ENCODE measurements at regions not wholly inside any gene's neighbourhood (a gene's known extent, or its start where the extent isn't known, plus 50 kb on each side); places are given as distances from the start of the nearest gene placed in this dataset.

GRCh38 chr7:131190146-131190545, 137.5 kb upstream of the MKLN1 start:
- DNase-seq = no peak

- no peak for DNase-seq
These were observed 137.1 kb upstream of the MKLN1 start for GRCh38 chr7:131190581-131190980.

- DNase-seq = no peak
These were observed 133.4 kb upstream of the MKLN1 start for GRCh38 chr7:131194070-131194865.

- DNase-seq = no peak
These were observed 130.9 kb upstream of the MKLN1 start for GRCh38 chr7:131196803-131197202.

- no peak for DNase-seq
These were observed 129.6 kb upstream of the MKLN1 start for GRCh38 chr7:131197920-131198615.

GRCh38 chr7:131202451-131202850, 125.2 kb upstream of the MKLN1 start:
- no peak for DNase-seq

GRCh38 chr7:131203291-131203976, 124.2 kb upstream of the MKLN1 start:
- no peak for DNase-seq

GRCh38 chr7:131208777-131209176, 118.9 kb upstream of the MKLN1 start:
- DNase-seq = no peak

- no peak for DNase-seq
These were observed 117.1 kb upstream of the MKLN1 start for GRCh38 chr7:131210618-131211017.

GRCh38 chr7:131211500-131211899, 116.2 kb upstream of the MKLN1 start:
- DNase-seq = no peak

- no peak for DNase-seq
These were observed 115.6 kb upstream of the MKLN1 start for GRCh38 chr7:131212114-131212513.

GRCh38 chr7:131218727-131219128, 108.9 kb upstream of the MKLN1 start:
- DNase-seq = no peak

GRCh38 chr7:131219312-131220041, 108.2 kb upstream of the MKLN1 start:
- DNase-seq = no peak

- DNase-seq = no peak
These were observed 106.6 kb upstream of the MKLN1 start for GRCh38 chr7:131221061-131221460.

- no peak for DNase-seq
These were observed 105.5 kb upstream of the MKLN1 start for GRCh38 chr7:131222171-131222570.

GRCh38 chr7:131223151-131223550, 104.5 kb upstream of the MKLN1 start:
- DNase-seq = no peak

- DNase-seq = no peak
These were observed 102.7 kb upstream of the MKLN1 start for GRCh38 chr7:131224996-131225395.

- DNase-seq = no peak
These were observed 101.8 kb upstream of the MKLN1 start for GRCh38 chr7:131225619-131226513.

GRCh38 chr7:131226514-131226865, 101.2 kb upstream of the MKLN1 start:
- no peak for DNase-seq

GRCh38 chr7:131231381-131232220, 96.1 kb upstream of the MKLN1 start:
- peak; percentile 42 for DNase-seq

- DNase-seq = no peak
These were observed 94.9 kb upstream of the MKLN1 start for GRCh38 chr7:131232768-131233167.
